Transverse colon (tissue), 4 donors: ENCODE measurements at regions not wholly inside any gene's neighbourhood (a gene's known extent, or its start where the extent isn't known, plus 50 kb on each side); places are given as distances from the start of the nearest gene placed in this dataset.
"Not testable (repeated sequence)": the region's sequence is repeated elsewhere in the genome, so short reads cannot be mapped to it uniquely, and the experiment has no call there.

Experiments used
- DNase-seq: peaks from one replicate; pipeline ENCODE4 v3.0.0-alpha.2; 2019
- H3K27ac ChIP-seq, 4 donors: fragments of 200-600 bp; sonication (generic); 2 replicates each; pipeline ENCODE4 v1.5.1; 2016 to 2018; ENCODE audit warnings: inconsistent platforms in 4 of 4
- H3K27me3 ChIP-seq: fragments of 200-600 bp; sonication (generic); 2 replicates; pipeline ENCODE4 v1.5.1; 2017; ENCODE audit warnings: inconsistent platforms
- H3K36me3 ChIP-seq, 4 donors: fragments of 200-600 bp; sonication (generic); 2 replicates each; pipeline ENCODE4 v1.5.1; 2017 to 2019; ENCODE audit warnings: inconsistent platforms in 4 of 4
- H3K4me1 ChIP-seq, 4 donors: fragments of 200-600 bp; sonication (generic); 2 replicates each; pipeline ENCODE4 v1.5.1; 2017 to 2020; ENCODE audit warnings: inconsistent platforms in 4 of 4
- H3K4me3 ChIP-seq, 4 donors: fragments of 200-600 bp; sonication (generic); 1 replicate in 1 of 4; 2 replicates in 3 of 4; pipeline versions ENCODE4 v1.5.1 to v1.6.1; 2017 to 2019; ENCODE audit warnings: inconsistent platforms in 4 of 4
- H3K9me3 ChIP-seq, 2 donors: fragments of 200-600 bp; sonication (generic); 2 replicates each; pipeline ENCODE4 v1.5.1; 2017 to 2019; ENCODE audit warnings: inconsistent platforms in 2 of 2
- CTCF ChIP-seq, 5 experiments: fragments of 200-600 bp in 3 of 5; fragments of 450-650 bp in 2 of 5; sonication (generic) in 3 of 5; IDR thresholded peaks; 1 replicate in 2 of 5; 2 replicates in 3 of 5; pipeline ENCODE4 v1.5.1; 2016 to 2017; ENCODE audit warnings: antibody characterized with exemption in 5 of 5, inconsistent platforms in 3 of 5, mild to moderate bottlenecking in 2 of 5, moderate library complexity in 1 of 5
- EP300 ChIP-seq: sonication (generic); formaldehyde crosslinking; IDR thresholded peaks from one replicate; pipeline ENCODE4 v1.6.1; 2017; ENCODE audit warnings: antibody characterized with exemption, low read depth
- POLR2A ChIP-seq: fragments of 450-650 bp; IDR thresholded peaks from one replicate; pipeline ENCODE4 v1.6.1; 2016; ENCODE audit warnings: antibody characterized with exemption, mild to moderate bottlenecking, moderate library complexity
- POLR2AphosphoS5 ChIP-seq, 3 donors: sonication (generic); formaldehyde crosslinking; IDR thresholded peaks; one replicate each; pipeline ENCODE4 v1.6.1; 2016; ENCODE audit warnings: antibody characterized with exemption in 3 of 3
- WGBS, 2 donors: methylation state at CpG; one replicate each; pipeline ENCODE4 v1.1.5; 2018; ENCODE audit warnings: low coverage in 1 of 2; 5-methylcytosine and 5-hydroxymethylcytosine counted together
- in situ Hi-C, 4 donors: fragments of 200-750 bp; cut with MboI; loops; one replicate each; pipeline versions ENCODE4 v1.15.0 to v1.15.1; 2017; ENCODE audit warnings: low sequenced_read_pairs in 3 of 4, low pct_ligation_motif_present in 1 of 4, low pct_unique_long_range_greater_than_20kb in 1 of 4
- intact Hi-C: fragments of 100-400 bp; cut with DNase I; formaldehyde crosslinking; loops from one replicate; pipeline ENCODE4 v1.15.1; 2023; ENCODE audit warnings: low total_unique reads

- in situ Hi-C loops (no loop called here), intact Hi-C loops (no loop called here)
- H3K4me1 ChIP-seq: peaks cover 0 to 5% (median 0%) of the 10 kb centered on the region in 4 donors
- WGBS, 2 donors: 92 to 100% methylated on average over 1 to 5 of the region's 5 CpGs
- peaks cover 12 to 15% of the 10 kb centered on the region in 2 donors for H3K9me3 ChIP-seq
- H3K27ac ChIP-seq: no peak overlapping the region
- TF ChIP-seq CTCF (IDR thresholded peaks at IDR 0.05) (no peak), POLR2A (no peak), POLR2AphosphoS5 (IDR thresholded peaks at IDR 0.05) (no peak), EP300 (no peak)
- no peaks in the 10 kb centered on the region for H3K36me3 ChIP-seq
- no peaks in the 10 kb centered on the region for H3K27me3 ChIP-seq
- H3K4me3 ChIP-seq: no peak overlapping the region
- DNase-seq: no peak
These were observed 121.3 kb upstream of the CARMIL1 start for GRCh38 chr6:25157842-25158241.

- H3K27me3 ChIP-seq, H3K27ac ChIP-seq, H3K4me1 ChIP-seq, DNase-seq, H3K36me3 ChIP-seq, in situ Hi-C loops, intact Hi-C loops, H3K4me3 ChIP-seq: not testable (repeated sequence)
- H3K9me3 ChIP-seq: peaks cover 12 to 15% of the 10 kb centered on the region in 2 donors
These were observed 119.0 kb upstream of the CARMIL1 start for GRCh38 chr6:25160134-25160533.

- Histone ChIP-seq H3K36me3 (no peaks in the 10 kb centered on the region), H3K27ac (peak overlapping the region in 1 of 4 donors; percentile 60), H3K4me3 (peak overlapping the region in 1 of 4 donors; percentile 48), H3K27me3 (no peaks in the 10 kb centered on the region), H3K4me1 (peaks cover 0 to 32% (median 3%) of the 10 kb centered on the region in 4 donors), H3K9me3 (no peaks in the 10 kb centered on the region)
- intact Hi-C loops: no loop called here
- WGBS, 2 donors: 86 to 94% methylated on average over 5 to 7 of the region's 7 CpGs
- no peak for DNase-seq
- TF ChIP-seq CTCF (IDR thresholded peaks at IDR 0.05) (no peak), POLR2AphosphoS5 (IDR thresholded peaks at IDR 0.05) (no peak), POLR2A (no peak), EP300 (no peak)
- in situ Hi-C loops: no loop called here
These were observed 114.0 kb upstream of the CARMIL1 start for GRCh38 chr6:25165177-25165576.

- DNase-seq: no peak
- H3K9me3 ChIP-seq: no peaks in the 10 kb centered on the region
- in situ Hi-C loops: no loop called here
- H3K4me3 ChIP-seq: peak overlapping the region in 1 of 4 donors; percentile 48
- no peaks in the 10 kb centered on the region for H3K36me3 ChIP-seq
- H3K27me3 ChIP-seq: no peaks in the 10 kb centered on the region
- WGBS, 2 donors: 90% methylated on average over 1 of the region's 1 CpG; no CpG with 5 or more reads in 1 of the 2 donors
- no peak for TF ChIP-seq POLR2AphosphoS5 (IDR thresholded peaks at IDR 0.05)
- TF ChIP-seq CTCF (IDR thresholded peaks at IDR 0.05): no peak
- TF ChIP-seq EP300: no peak
- TF ChIP-seq POLR2A: no peak
- H3K27ac ChIP-seq: peak overlapping the region in 3 of 4 donors; percentile 51 to 64 (median 60)
- peaks cover 0 to 33% (median 3%) of the 10 kb centered on the region in 4 donors for H3K4me1 ChIP-seq
- intact Hi-C loops: no loop called here
These were observed 113.4 kb upstream of the CARMIL1 start for GRCh38 chr6:25165800-25166199.
